ENCODE measurements at regions not wholly inside any gene's neighbourhood (a gene's known extent, or its start where the extent isn't known, plus 50 kb on each side); places are given as distances from the start of the nearest gene placed in this dataset.

DNA sequence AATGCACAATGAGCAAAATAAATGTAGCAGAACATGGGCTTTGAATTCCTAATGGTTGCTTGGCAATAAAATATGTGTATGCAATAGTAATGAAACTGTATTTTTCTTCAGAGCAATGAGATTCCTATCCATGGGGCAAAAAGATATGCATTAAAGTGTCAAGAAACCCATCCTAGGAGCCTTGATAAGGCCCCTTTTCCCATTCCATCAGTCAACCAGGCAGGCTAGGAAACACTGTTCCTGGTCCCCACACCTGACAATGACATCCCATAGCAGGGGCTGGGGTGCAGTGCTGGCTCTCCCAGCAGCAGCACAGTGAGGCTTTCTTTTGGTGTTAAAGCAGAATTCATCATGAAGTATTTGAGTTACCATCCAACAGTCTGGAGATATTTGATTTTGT lies 113.3 kb upstream of the AGTR1 start:
- H3K9me3 ChIP-seq (ENCODE audit: control insufficient read depth in 2 of 3, insufficient read depth in 1 of 3, low read length in 3 of 3) = no peaks in the 10 kb centered on the region
- peak in 1 of 5 donors; percentile 16 for DNase-seq

DNA sequence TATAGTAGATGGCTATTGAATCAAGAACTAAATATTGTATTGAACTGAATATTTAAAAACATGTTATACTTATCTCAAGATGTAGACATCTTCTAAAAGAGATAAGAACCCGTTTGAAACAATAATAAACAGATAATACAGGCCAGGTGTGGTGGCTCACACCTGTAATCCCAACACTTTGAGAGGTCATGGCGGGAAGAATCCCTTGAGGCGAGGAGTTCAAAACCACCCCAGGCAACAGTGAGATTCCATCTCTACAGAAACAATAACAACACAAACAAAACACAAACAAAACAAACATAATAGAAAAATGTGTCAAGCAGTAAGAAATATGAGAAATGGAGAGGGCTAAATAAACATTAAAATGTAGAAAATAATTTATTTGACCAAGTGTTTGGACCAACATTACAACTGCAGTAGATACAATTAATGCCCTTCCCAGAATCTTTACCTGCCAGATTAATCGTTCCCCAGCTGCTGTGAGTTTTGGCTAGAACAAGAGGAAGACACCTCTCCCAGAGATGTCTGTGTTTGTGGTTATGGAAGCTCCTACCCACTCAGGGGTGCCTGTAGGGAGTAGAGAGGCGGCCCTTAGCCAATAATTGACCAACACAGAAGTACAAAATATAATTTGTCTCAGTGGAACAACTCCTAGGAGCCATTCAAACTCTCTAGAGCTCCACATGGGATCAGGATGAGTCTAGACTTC lies 111.9 kb upstream of the AGTR1 start:
- H3K27ac ChIP-seq (ENCODE audit: low read depth in 2 of 2, low read length in 2 of 2) = no peak overlapping the region
- H3K36me3 ChIP-seq (ENCODE audit: control insufficient read depth in 2 of 3, insufficient read depth in 3 of 3, low read length in 3 of 3) = no peaks in the 10 kb centered on the region
- TF ChIP-seq, protein P1, sequence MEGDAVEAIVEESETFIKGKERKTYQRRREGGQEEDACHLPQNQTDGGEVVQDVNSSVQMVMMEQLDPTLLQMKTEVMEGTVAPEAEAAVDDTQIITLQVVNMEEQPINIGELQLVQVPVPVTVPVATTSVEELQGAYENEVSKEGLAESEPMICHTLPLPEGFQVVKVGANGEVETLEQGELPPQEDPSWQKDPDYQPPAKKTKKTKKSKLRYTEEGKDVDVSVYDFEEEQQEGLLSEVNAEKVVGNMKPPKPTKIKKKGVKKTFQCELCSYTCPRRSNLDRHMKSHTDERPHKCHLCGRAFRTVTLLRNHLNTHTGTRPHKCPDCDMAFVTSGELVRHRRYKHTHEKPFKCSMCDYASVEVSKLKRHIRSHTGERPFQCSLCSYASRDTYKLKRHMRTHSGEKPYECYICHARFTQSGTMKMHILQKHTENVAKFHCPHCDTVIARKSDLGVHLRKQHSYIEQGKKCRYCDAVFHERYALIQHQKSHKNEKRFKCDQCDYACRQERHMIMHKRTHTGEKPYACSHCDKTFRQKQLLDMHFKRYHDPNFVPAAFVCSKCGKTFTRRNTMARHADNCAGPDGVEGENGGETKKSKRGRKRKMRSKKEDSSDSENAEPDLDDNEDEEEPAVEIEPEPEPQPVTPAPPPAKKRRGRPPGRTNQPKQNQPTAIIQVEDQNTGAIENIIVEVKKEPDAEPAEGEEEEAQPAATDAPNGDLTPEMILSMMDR (IDR thresholded peaks at IDR 0.05; ENCODE audit: borderline replicate concordance, extremely low read depth, insufficient read depth) = no peak
- DNase-seq (no peak), FAIRE-seq (no peak)
- no peaks in the 10 kb centered on the region for H3K4me1 ChIP-seq (ENCODE audit: control insufficient read depth in 2 of 3, insufficient read depth in 2 of 3, low read depth in 1 of 3, low read length in 3 of 3)
- no peak overlapping the region for H3K4me3 ChIP-seq (ENCODE audit: low read length in 3 of 3)
- intact Hi-C loops (cut with DNase I) = no loop called here
- H3K27me3 ChIP-seq (ENCODE audit: control insufficient read depth, insufficient read depth, low read length) = no peaks in the 10 kb centered on the region
- no peaks in the 10 kb centered on the region for H3K9me3 ChIP-seq (ENCODE audit: control insufficient read depth in 2 of 3, insufficient read depth in 1 of 3, low read length in 3 of 3)
- no peak overlapping the region for H3K9ac ChIP-seq (ENCODE audit: low read length in 3 of 3)

More for the DNA sequence above, 113.3 kb upstream of the AGTR1 start:
- Histone ChIP-seq H3K4me3 (ENCODE audit: low read length in 3 of 3) (no peak overlapping the region), H3K4me1 (ENCODE audit: control insufficient read depth in 2 of 3, insufficient read depth in 2 of 3, low read depth in 1 of 3, low read length in 3 of 3) (no peaks in the 10 kb centered on the region), H3K27ac (ENCODE audit: low read depth in 2 of 2, low read length in 2 of 2) (no peak overlapping the region), H3K9ac (ENCODE audit: low read length in 3 of 3) (no peak overlapping the region), H3K27me3 (ENCODE audit: control insufficient read depth, insufficient read depth, low read length) (no peaks in the 10 kb centered on the region), H3K36me3 (ENCODE audit: control insufficient read depth in 2 of 3, insufficient read depth in 3 of 3, low read length in 3 of 3) (no peaks in the 10 kb centered on the region)
- no peak for FAIRE-seq
- TF ChIP-seq, protein P1 (IDR thresholded peaks at IDR 0.05; ENCODE audit: borderline replicate concordance, extremely low read depth, insufficient read depth) = no peak
- intact Hi-C loops (cut with DNase I) = no loop called here

DNA sequence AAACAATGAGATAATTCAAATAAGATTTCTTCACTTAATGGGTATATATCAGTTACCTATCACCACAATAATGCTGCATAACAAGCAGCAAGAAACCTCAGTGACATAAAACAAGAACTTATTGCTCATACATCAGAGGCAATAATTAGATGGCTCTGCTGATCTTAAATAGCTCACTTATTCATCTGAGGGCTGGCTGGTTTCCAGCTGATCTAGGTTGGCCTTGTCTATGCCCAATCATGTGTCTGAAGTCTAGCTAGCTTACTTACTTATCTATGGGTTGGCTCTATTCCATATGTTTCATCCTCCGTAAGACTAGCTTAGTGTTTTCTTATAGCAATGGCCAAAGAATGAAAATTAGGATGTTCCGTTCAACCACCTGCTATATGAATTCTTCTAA lies 109.4 kb upstream of the AGTR1 start:
- Histone ChIP-seq H3K4me1 (ENCODE audit: control insufficient read depth in 2 of 3, insufficient read depth in 2 of 3, low read depth in 1 of 3, low read length in 3 of 3) (no peaks in the 10 kb centered on the region), H3K9me3 (ENCODE audit: control insufficient read depth in 2 of 3, insufficient read depth in 1 of 3, low read length in 3 of 3) (no peaks in the 10 kb centered on the region), H3K9ac (ENCODE audit: low read length in 3 of 3) (no peak overlapping the region), H3K4me3 (ENCODE audit: low read length in 3 of 3) (no peak overlapping the region), H3K36me3 (ENCODE audit: control insufficient read depth in 2 of 3, insufficient read depth in 3 of 3, low read length in 3 of 3) (no peaks in the 10 kb centered on the region), H3K27me3 (ENCODE audit: control insufficient read depth, insufficient read depth, low read length) (no peaks in the 10 kb centered on the region), H3K27ac (ENCODE audit: low read depth in 2 of 2, low read length in 2 of 2) (no peak overlapping the region)
- intact Hi-C loops (cut with DNase I) = no loop called here
- DNase-seq (no peak), FAIRE-seq (no peak)
- TF ChIP-seq, protein P1 (IDR thresholded peaks at IDR 0.05; ENCODE audit: borderline replicate concordance, extremely low read depth, insufficient read depth) = no peak

- intact Hi-C loops (cut with DNase I) = no loop called here
- no peak overlapping the region for H3K4me3 ChIP-seq (ENCODE audit: low read length in 3 of 3)
- FAIRE-seq (no peak), DNase-seq (no peak)
- no peaks in the 10 kb centered on the region for H3K4me1 ChIP-seq (ENCODE audit: control insufficient read depth in 2 of 3, insufficient read depth in 2 of 3, low read depth in 1 of 3, low read length in 3 of 3)
- no peaks in the 10 kb centered on the region for H3K9me3 ChIP-seq (ENCODE audit: control insufficient read depth in 2 of 3, insufficient read depth in 1 of 3, low read length in 3 of 3)
- H3K9ac ChIP-seq (ENCODE audit: low read length in 3 of 3) = no peak overlapping the region
- no peaks in the 10 kb centered on the region for H3K36me3 ChIP-seq (ENCODE audit: control insufficient read depth in 2 of 3, insufficient read depth in 3 of 3, low read length in 3 of 3)
- no peak overlapping the region for H3K27ac ChIP-seq (ENCODE audit: low read depth in 2 of 2, low read length in 2 of 2)
- TF ChIP-seq, protein P1 (IDR thresholded peaks at IDR 0.05; ENCODE audit: borderline replicate concordance, extremely low read depth, insufficient read depth) = no peak
- H3K27me3 ChIP-seq (ENCODE audit: control insufficient read depth, insufficient read depth, low read length) = no peaks in the 10 kb centered on the region
Observed at GRCh38 chr3:148591525-148591924, 106.2 kb upstream of the AGTR1 start.
